COLO668 (cell line): ENCODE measurements at regions not wholly inside any gene's neighbourhood (a gene's known extent, or its start where the extent isn't known, plus 50 kb on each side); places are given as distances from the start of the nearest gene placed in this dataset.

ENCODE experiments used
- DNase-seq: peaks from one replicate; lab custom pipeline; 2025; ENCODE audit not compliant: unreplicated experiment; lab: John Stamatoyannopoulos, UW

GRCh38 chr18:30106356-30106755 lies 936.2 kb downstream of the DSC3 start:
- DNase-seq, result no peak

- no peak for DNase-seq
Observed at GRCh38 chr18:30103881-30104280, 938.7 kb downstream of the DSC3 start.

GRCh38 chr18:30096796-30097195 lies 945.7 kb downstream of the DSC3 start:
- DNase-seq, result no peak

GRCh38 chr18:30094556-30094955 lies 948.0 kb downstream of the DSC3 start:
- DNase-seq, result no peak

GRCh38 chr18:30093376-30093775 lies 949.2 kb downstream of the DSC3 start:
- no peak for DNase-seq

GRCh38 chr18:30088238-30089015 lies 954.1 kb downstream of the DSC3 start:
- DNase-seq, result no peak

GRCh38 chr18:30086351-30086750 lies 956.2 kb downstream of the DSC3 start:
- DNase-seq, result no peak

GRCh38 chr18:30081122-30081521 lies 961.4 kb downstream of the DSC3 start:
- no peak for DNase-seq

GRCh38 chr18:30072609-30073385 lies 969.7 kb downstream of the DSC3 start:
- DNase-seq, result no peak

GRCh38 chr18:30066288-30066687 lies 976.3 kb downstream of the DSC3 start:
- DNase-seq, result no peak

GRCh38 chr18:30057398-30057797 lies 985.1 kb downstream of the DSC3 start:
- DNase-seq, result no peak

GRCh38 chr18:30056528-30056927 lies 986.0 kb downstream of the DSC3 start:
- no peak for DNase-seq

GRCh38 chr18:30044496-30044895 lies 998.0 kb downstream of the DSC3 start:
- DNase-seq, result no peak

GRCh38 chr18:30039201-30039600 lies 1003.3 kb downstream of the DSC3 start:
- DNase-seq, result no peak

- DNase-seq, result no peak
Observed at GRCh38 chr18:30034818-30035217, 1007.7 kb downstream of the DSC3 start.

- no peak for DNase-seq
Observed at GRCh38 chr18:30016179-30016578, 1026.4 kb downstream of the DSC3 start.

- no peak for DNase-seq
Observed at GRCh38 chr18:30004965-30005364, 1037.6 kb downstream of the DSC3 start.

- no peak for DNase-seq
Observed at GRCh38 chr18:29982218-29982617, 1060.3 kb downstream of the DSC3 start.

- no peak for DNase-seq
Observed at GRCh38 chr18:29979881-29980280, 1062.7 kb downstream of the DSC3 start.

GRCh38 chr18:29969876-29970275 lies 1072.7 kb downstream of the DSC3 start:
- DNase-seq, result no peak

- DNase-seq, result no peak
Observed at GRCh38 chr18:29962579-29962978, 1080.0 kb downstream of the DSC3 start.

GRCh38 chr18:29960539-29960938 lies 1082.0 kb downstream of the DSC3 start:
- DNase-seq, result no peak
